Activated T-cell treated with anti-CD3 and anti-CD28 coated beads, Interleukin-2, amount 50 U/mL, for 4 hours (primary cell): ENCODE measurements at regions not wholly inside any gene's neighbourhood (a gene's known extent, or its start where the extent isn't known, plus 50 kb on each side); places are given as distances from the start of the nearest gene placed in this dataset.

Experiments
- ATAC-seq, 2 donors: fragments of 200-7000 bp; cut with Tn5 transposase; one replicate each; pipeline ENCODE4 v1.10.0; 2021
- DNase-seq: peaks from one replicate; pipeline ENCODE4 v3.0.0-alpha.2; 2020
- H3K27me3 Mint-ChIP-seq: one replicate; pipeline ENCODE4 v1.8.0; 2021; ENCODE audit warnings: low read depth, mixed read lengths
- H3K36me3 Mint-ChIP-seq: one replicate; pipeline ENCODE4 v1.8.0; 2022; ENCODE audit warnings: mixed read lengths; ENCODE audit not compliant: insufficient read depth
- H3K4me1 Mint-ChIP-seq: one replicate; pipeline ENCODE4 v1.8.0; 2021; ENCODE audit warnings: low read depth, mixed read lengths
- H3K4me3 Mint-ChIP-seq: one replicate; pipeline ENCODE4 v1.8.0; 2021; ENCODE audit warnings: mild to moderate bottlenecking, moderate library complexity, mixed read lengths
- H3K9me3 Mint-ChIP-seq: one replicate; pipeline ENCODE4 v1.8.0; 2021; ENCODE audit warnings: mixed read lengths

DNA sequence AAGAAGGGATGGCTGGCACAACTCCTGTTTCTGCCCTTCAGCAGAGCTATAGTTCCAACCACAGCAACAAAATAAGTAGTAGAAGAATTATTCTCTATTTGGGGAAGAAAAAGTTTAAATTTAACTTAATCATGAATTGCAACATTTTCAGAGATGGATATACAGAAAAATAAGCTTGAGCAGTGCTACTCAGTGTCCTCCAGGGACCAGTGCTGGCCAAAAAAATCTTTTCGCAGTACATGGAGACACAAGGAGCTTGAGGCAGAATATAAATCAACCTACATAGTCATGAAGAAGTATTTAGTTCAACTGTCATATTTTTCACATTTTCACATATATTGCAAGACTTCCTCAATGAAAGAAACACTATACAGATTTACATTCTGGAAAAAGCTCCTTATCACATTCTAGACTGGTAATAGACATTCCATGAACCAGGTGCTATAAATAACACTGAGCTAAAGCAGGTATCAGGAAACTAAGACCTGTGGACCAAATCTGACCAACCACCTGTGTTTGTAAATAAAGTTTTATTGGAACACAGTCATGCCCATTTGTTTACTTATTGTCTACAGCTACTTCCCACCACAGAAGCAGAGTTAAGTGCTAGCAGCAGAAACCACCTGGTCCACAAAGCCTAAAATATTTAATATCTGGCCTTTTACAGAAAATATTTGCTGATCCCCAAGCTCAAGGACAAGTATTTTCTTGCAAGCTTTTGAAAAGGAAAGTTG is 101.9 kb downstream of the RGS21 start:
- ATAC-seq = no peak
- Mint-ChIP-seq H3K27me3 (no peaks in the 10 kb centered on the region), H3K4me3 (no peak overlapping the region), H3K9me3 (no peaks in the 10 kb centered on the region), H3K36me3 (no peaks in the 10 kb centered on the region), H3K4me1 (no peaks in the 10 kb centered on the region)
- no peak for DNase-seq

DNA sequence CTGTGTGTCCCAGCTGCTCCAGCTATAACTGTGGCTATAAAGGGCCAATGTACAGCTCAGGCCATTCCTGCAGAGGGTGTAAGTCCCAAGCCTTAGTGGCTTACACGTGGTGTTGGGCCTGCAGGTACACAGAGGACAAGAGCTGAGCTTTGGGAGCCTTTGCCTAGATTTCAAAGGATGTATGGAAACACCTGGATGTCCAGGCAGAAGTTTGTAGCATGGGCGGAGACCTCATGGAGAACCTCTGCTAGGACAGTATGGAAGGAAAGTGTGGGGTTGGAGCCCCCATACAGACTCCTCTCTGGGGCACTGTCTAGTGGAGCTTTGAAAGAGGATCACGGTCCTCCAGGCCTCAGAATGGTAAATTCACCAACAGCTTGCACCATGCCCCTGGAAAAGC is 113.9 kb downstream of the RGS21 start:
- Mint-ChIP-seq H3K9me3 (peaks cover 6% of the 10 kb centered on the region), H3K4me3 (no peak overlapping the region), H3K4me1 (no peaks in the 10 kb centered on the region), H3K27me3 (no peaks in the 10 kb centered on the region), H3K36me3 (no peaks in the 10 kb centered on the region)
- DNase-seq (no peak), ATAC-seq (no peak)

DNA sequence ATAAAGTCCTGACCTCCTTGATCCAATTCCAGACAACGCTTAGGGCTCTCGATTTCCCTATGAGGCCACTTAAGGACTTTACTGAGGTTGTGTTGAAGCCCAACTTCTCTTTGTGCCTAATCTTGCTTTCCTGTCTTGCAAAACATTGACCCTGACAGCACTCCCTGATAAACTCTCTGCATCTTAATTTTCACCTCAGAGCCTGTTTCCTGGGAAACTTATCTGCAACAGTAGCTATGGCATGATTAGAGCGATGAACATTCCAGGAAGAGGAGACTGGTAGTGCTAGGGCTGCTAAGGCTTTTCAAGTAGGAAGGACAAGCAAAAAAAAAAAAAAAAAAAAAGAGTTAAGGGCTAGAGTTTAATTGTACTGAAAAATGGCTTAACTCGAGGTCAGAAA is 118.9 kb downstream of the RGS21 start:
- Mint-ChIP-seq H3K4me3 (no peak overlapping the region), H3K9me3 (no peaks in the 10 kb centered on the region), H3K4me1 (no peaks in the 10 kb centered on the region), H3K27me3 (no peaks in the 10 kb centered on the region), H3K36me3 (no peaks in the 10 kb centered on the region)
- ATAC-seq (no peak), DNase-seq (no peak)

DNA sequence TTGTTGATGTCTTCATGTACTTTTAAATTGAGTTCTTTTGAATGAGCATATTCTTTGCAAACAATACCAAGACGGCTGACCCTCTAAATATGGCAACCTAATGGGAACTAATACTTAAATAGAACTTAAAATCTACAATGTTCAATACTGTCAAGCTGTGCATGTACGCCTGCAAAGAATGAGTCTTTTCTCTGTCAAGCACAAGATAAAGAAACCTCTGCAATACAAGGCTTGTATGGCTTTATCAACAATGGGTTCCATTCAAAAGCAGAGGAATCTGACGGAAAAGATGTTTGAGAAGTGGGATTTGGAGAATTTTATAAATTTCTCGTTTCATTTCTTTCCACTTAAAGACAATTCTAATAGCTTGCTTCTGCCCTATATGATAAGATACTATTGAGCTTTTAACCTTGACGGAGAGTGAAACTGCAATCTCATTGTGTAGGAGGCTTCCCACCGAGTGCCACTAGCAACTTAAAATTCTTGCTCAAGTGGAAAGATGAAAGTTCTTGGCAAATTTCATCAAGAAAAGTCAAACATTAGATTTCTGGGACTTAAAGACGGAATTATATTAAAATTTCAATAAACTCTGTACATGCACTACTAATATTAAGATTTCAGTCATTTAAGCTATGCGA is 119.8 kb downstream of the RGS21 start:
- Mint-ChIP-seq H3K4me1 (no peaks in the 10 kb centered on the region), H3K4me3 (no peak overlapping the region), H3K36me3 (no peaks in the 10 kb centered on the region), H3K9me3 (no peaks in the 10 kb centered on the region), H3K27me3 (peaks cover 5% of the 10 kb centered on the region)
- DNase-seq (no peak), ATAC-seq (no peak)

DNA sequence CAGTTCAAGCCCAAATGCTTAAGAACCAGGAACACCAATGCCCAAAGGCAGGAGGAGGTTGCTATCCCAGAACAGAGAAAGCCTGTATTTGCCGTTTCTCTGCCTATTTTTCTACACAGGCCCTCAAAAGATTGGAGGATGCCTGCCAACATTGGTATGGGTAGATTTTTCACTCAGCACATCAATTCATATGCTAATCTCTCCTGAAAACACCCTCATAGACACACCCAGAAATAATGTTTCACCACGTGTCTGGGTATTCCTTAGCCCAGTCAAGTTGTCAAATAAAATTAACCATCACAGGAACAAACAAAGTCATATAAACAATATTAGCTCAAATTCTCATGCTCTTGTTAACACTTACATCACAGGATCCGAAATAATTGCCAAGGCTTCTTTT is 121.9 kb downstream of the RGS21 start:
- Mint-ChIP-seq H3K9me3 (no peaks in the 10 kb centered on the region), H3K36me3 (no peaks in the 10 kb centered on the region), H3K27me3 (peaks cover 5% of the 10 kb centered on the region), H3K4me3 (no peak overlapping the region), H3K4me1 (no peaks in the 10 kb centered on the region)
- no peak for DNase-seq
- ATAC-seq = no peak

DNA sequence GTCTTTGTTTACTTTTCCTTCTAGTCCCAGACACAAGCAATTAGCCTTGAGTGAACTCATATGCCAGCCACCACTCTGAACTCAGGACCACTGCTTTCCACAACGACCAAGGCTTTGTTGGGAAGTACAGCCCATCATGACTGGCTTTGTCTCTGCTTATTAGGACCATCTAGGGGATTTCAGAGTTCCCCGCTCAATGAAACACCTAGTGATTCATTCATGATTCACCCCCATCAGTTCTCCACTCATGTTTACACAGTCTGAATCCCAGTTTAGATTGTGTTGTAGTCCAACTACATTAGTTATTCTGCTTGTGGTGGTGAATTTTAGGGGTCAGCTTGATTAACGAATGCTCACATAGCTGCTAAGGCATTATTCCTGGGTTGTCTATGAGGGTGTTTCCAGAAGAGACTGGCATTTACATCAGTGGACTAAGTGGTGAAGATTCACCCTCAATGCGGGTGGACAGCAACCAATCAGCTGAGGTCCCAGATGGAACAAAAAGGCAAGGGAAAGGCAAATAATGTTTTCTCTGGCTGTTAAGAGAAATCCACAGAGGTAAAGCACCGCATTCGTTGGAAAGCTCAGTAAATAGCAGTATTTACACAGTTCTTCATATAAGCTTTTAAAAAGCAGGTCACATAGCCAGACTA is 122.7 kb downstream of the RGS21 start:
- Mint-ChIP-seq H3K4me1 (no peaks in the 10 kb centered on the region), H3K4me3 (no peak overlapping the region), H3K9me3 (no peaks in the 10 kb centered on the region), H3K27me3 (peaks cover 5% of the 10 kb centered on the region), H3K36me3 (no peaks in the 10 kb centered on the region)
- DNase-seq = no peak
- ATAC-seq = peak; percentile 30 to 48

DNA sequence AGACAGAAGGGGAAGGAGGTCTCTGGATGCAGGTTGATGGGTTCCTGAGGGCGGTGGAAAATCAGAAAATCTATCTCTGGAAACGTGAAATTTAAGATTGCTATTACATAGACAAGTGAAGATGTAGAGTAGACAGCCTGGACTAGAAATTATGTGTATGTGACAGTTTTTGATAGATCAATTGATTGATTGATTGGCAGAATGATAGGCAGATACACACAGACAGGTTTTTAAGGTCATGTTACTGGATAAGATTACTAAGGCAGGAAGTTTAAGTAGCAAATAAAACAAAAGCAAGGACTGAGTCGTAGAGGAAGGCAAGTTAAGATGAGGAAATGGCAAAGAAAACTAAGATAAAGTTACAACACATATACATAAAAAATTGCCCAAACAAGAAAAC is 124.7 kb downstream of the RGS21 start:
- Mint-ChIP-seq H3K4me1 (no peaks in the 10 kb centered on the region), H3K4me3 (no peak overlapping the region), H3K36me3 (no peaks in the 10 kb centered on the region), H3K27me3 (peaks cover 9% of the 10 kb centered on the region), H3K9me3 (no peaks in the 10 kb centered on the region)
- ATAC-seq = no peak
- no peak for DNase-seq

DNA sequence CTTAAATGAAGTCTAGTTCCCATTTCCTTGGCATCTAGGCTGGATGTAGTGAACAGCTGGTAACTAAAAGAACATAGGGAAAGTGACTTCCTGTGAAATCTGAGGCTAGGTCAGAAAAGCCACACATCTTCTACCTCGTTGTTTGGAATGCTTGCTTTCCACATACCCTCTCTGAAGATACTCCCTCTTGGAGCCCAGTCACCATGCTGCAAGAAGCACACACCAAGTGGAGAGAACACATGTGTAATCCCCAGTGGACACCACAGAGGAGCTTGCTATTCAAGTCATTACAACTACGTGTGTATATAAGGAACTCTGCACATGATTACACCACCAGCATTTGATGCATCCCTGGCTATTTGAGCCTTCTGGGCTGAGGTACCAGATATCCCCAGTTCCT is 125.9 kb downstream of the RGS21 start:
- no peak for DNase-seq
- H3K9me3 Mint-ChIP-seq = no peaks in the 10 kb centered on the region
- H3K27me3 Mint-ChIP-seq = peaks cover 9% of the 10 kb centered on the region
- no peak for ATAC-seq
- no peaks in the 10 kb centered on the region for H3K4me1 Mint-ChIP-seq
- no peak overlapping the region for H3K4me3 Mint-ChIP-seq
- H3K36me3 Mint-ChIP-seq = no peaks in the 10 kb centered on the region

DNA sequence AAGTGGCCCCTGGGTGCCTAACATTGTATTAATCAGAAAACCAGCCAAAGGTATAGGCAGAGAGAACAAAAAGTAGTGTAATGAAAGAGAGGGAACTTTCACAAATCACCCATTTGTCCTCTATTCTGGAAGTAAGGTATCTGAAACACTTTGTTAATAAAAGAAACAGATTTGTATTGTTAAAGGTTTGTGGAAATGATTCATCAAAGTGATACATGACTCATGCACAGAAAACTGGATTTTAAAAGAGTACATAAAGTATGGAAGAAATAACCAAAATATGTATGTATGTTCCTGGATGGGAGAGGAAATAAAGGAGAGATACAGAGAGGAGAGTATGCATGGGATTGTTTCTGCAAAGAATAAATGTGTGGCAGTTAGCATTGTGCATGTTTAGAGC is 126.8 kb downstream of the RGS21 start:
- Mint-ChIP-seq H3K4me3 (no peak overlapping the region), H3K4me1 (no peaks in the 10 kb centered on the region), H3K36me3 (no peaks in the 10 kb centered on the region), H3K9me3 (no peaks in the 10 kb centered on the region), H3K27me3 (peaks cover 9% of the 10 kb centered on the region)
- DNase-seq (no peak), ATAC-seq (no peak)

DNA sequence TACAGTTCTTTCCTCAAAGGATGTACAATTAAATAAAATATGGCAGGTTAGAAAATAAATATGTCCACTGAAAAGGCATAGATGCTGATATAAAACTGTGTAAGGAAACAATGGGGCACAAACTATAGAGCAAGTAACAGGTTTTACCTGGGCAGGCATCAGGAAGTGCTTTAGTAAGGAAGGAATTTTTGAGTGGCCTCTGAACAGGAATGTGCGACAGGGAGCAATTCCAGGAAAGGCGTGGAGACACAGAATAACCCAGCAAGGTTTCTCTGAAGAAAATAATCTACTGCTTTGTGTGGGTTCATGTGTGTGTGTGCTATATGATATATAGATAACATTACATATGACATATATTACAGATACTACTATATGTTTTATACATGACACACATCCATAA is 128.4 kb downstream of the RGS21 start:
- Mint-ChIP-seq H3K9me3 (no peaks in the 10 kb centered on the region), H3K4me3 (no peak overlapping the region), H3K4me1 (no peaks in the 10 kb centered on the region), H3K27me3 (peaks cover 9% of the 10 kb centered on the region), H3K36me3 (no peaks in the 10 kb centered on the region)
- ATAC-seq = no peak
- no peak for DNase-seq

DNA sequence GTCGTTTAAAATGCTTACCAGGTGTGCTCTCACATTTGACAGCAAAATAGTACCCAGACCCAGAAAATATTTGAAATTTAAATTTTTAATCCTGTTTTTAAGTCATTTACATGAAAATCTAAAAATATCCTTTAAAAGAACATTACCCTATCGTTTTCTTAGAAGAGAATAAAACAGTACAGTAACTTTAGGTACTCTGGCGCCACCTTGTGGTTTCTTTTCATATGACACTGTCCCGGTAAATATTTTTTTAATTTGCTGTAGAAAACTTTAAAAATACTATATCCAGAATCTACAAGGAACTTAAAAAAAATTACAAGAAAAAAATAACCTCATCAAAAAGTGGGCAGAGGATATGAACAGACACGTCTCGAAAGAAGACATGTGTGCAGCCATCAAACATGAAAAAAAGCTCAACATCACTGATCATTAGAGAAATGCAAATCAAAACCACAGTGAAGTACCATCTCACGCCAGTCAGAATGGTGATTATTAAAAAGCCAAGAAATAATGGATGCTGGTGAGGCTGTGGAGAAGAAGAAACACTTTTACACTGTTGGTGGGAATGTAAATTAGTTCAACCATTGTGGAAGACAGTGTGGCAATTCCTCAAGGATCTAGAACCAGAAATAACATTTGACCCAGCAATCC is 129.2 kb downstream of the RGS21 start:
- no peaks in the 10 kb centered on the region for H3K36me3 Mint-ChIP-seq
- H3K4me3 Mint-ChIP-seq = no peak overlapping the region
- no peaks in the 10 kb centered on the region for H3K9me3 Mint-ChIP-seq
- DNase-seq (peak; percentile 49), ATAC-seq (no peak)
- H3K4me1 Mint-ChIP-seq = no peaks in the 10 kb centered on the region
- peaks cover 11% of the 10 kb centered on the region for H3K27me3 Mint-ChIP-seq

DNA sequence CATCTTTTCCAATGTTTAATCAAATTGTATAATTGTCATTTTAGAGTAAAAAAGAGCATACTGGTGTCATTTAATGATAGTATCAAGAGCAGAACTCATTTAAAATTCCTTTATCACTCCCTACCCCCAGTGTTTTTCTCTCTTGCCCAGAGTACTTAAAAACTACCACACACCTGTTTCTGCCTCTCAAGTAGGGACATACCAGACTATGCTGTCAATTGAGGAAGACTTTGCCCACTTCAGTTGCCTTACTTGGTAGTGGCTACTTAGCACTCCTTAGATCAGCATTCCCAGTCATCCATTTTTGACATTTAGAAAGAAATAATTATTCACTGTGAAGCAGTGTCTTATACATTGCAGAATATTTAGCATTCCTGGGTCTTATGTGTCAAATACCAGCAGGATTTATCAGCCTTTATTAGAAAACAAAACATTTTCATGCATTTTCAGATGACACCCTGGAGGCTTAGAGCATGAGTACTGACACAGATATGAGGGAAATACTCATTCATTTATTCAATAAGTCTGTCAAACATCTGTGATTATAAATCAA is 127.5 kb upstream of the RGS1 start:
- Mint-ChIP-seq H3K4me3 (no peak overlapping the region), H3K36me3 (no peaks in the 10 kb centered on the region), H3K4me1 (no peaks in the 10 kb centered on the region), H3K27me3 (peaks cover 8% of the 10 kb centered on the region), H3K9me3 (no peaks in the 10 kb centered on the region)
- no peak for ATAC-seq
- no peak for DNase-seq

DNA sequence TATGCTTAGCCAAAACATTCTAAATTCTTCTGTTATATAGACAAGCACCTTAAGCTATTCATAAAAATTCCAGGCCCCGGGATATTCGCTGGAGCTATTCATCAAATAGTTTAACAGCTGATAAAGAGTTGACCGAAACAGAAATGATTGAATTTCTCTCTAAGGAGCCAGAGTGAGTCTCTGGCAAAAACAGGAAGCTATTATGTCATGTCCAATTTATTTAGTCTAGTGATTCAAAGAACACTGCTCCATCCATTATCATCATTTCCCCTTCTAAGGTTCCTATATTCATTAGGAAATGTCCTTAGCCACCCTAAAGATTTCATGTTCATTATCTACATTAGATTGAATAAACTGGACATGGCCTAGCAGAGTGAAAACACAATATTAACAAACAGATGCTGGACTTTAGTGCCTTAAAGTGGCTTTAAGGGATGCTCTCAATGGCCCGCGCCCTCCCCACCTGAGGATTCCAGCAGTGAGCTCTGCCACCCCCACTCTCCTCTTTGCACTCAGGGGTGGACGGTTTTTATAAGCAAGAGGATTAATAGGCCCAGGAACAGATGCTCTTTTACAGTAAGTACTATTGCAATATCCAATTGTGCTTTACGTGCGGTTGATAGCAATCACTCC is 122.1 kb upstream of the RGS1 start:
- ATAC-seq (no peak), DNase-seq (no peak)
- no peak overlapping the region for H3K4me3 Mint-ChIP-seq
- no peaks in the 10 kb centered on the region for H3K4me1 Mint-ChIP-seq
- no peaks in the 10 kb centered on the region for H3K9me3 Mint-ChIP-seq
- H3K36me3 Mint-ChIP-seq = no peaks in the 10 kb centered on the region
- H3K27me3 Mint-ChIP-seq = peaks cover 8% of the 10 kb centered on the region

DNA sequence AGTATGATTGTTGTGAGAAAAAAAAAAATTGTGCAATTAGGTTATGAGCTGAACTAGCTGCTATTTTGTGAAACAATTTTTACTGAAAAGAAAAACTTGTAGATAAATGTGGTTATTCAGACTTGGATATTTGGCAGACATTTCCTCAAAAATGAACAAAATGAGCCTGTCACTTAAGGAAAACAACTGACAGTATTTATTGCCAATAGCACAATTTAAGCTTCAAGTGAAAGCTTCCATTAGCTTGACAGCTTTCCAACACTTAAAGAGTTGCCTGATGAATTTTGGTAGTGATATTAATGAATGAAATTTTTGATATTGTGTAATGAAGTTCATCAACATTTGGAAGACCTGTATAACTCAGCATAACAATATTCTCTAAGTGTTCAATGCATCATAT is 116.1 kb upstream of the RGS1 start:
- Mint-ChIP-seq H3K9me3 (no peaks in the 10 kb centered on the region), H3K4me3 (no peak overlapping the region), H3K4me1 (no peaks in the 10 kb centered on the region), H3K36me3 (no peaks in the 10 kb centered on the region), H3K27me3 (peaks cover 14% of the 10 kb centered on the region)
- no peak for DNase-seq
- ATAC-seq = no peak
